ENCODE measurements at regions not wholly inside any gene's neighbourhood (a gene's known extent, or its start where the extent isn't known, plus 50 kb on each side); places are given as distances from the start of the nearest gene placed in this dataset.

DNA sequence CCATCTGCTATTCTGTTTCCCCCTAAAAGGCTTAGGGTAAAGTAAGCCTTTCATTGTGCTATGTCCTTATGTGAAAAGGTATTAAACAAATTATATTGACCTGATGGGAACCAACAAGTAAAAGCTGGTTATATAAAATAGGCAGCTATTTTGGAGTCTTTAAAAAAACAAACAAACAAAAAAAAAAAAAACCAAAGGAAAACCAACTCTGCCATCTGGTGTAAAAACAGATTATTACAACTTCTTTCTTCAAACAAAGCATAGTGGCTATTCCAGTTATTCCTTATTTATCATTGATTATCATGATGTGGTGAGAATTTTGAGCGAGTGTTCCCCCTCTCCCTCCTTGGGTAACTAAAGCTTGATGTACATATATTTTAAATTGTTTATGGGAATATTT is 122.3 kb upstream of the FHL2 start:
- H3K4me1 ChIP-seq (ENCODE audit: control insufficient read depth in 1 of 2, extremely low read depth in 1 of 2, insufficient read depth in 2 of 2, low read length in 2 of 2), result no peaks in the 10 kb centered on the region
- no peak overlapping the region for H3K27ac Mint-ChIP-seq
- no peak overlapping the region for H3K4me3 Mint-ChIP-seq
- H3K36me3 ChIP-seq (ENCODE audit: control insufficient read depth in 2 of 2, extremely low read depth in 1 of 2, insufficient read depth in 1 of 2, low read length in 1 of 2), result no peaks in the 10 kb centered on the region
- H3K9me3 ChIP-seq, result no peaks in the 10 kb centered on the region
- H3K27me3 Mint-ChIP-seq, result peaks cover 3% of the 10 kb centered on the region in 2 donors
- peaks cover 0 to 23% of the 10 kb centered on the region in 2 experiments for H3K27me3 ChIP-seq (replicated peaks in 1 of 2; ENCODE audit: control insufficient read depth in 2 of 2, extremely low read depth in 1 of 2, insufficient read depth in 2 of 2, low read length in 1 of 2)
- no peaks in the 10 kb centered on the region for H3K9me3 Mint-ChIP-seq
- H3K36me3 Mint-ChIP-seq, result no peaks in the 10 kb centered on the region
- no peak overlapping the region for H3K27ac ChIP-seq (ENCODE audit: low read length)
- no peaks in the 10 kb centered on the region for H3K4me1 Mint-ChIP-seq
- POLR2A ChIA-PET, result interaction anchor here (0.5 to 0.6 kb wide), 3 partner anchors 100 to 321 kb away, joined by 3 to 6 read pairs (median 3); no protein-coding TSS in a partner anchor
- H3K4me3 ChIP-seq (ENCODE audit: control insufficient read depth in 1 of 2, extremely low read depth in 1 of 2, low read length in 1 of 2), result no peak overlapping the region
- WGBS (ENCODE audit: insufficient coverage), result no CpG with 5 or more reads among the region's 1 CpG
- DNase-seq, result peak in 1 of 35 experiments; percentile 53
- CTCF ChIA-PET, result interaction anchor here (0.5 to 2.8 kb wide), 17 partner anchors 23 to 1042 kb away, joined by 3 to 17 read pairs (median 3); no protein-coding TSS in a partner anchor
- ATAC-seq (replicated peaks in 1 of 4), result no peak

DNA sequence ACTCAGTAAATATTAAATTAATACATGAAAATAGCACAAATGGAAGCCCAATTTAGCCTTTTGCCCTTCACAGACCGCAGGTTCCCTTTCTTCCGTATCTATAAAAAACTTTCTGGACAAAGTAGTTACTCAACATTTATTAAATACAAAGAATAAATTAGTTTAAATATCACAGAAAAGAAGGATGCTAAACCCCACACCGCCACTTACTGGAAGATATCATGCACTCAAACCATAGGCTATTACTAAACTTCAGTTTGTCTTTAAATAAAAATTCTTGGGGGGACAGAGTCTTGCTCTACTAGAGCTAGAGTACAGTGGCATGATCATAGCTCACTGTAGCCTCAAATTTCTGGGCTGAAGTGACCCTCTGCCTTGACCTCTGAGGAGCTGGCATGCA is 120.7 kb upstream of the FHL2 start:
- Mint-ChIP-seq H3K36me3 (no peaks in the 10 kb centered on the region), H3K27ac (no peak overlapping the region), H3K27me3 (peaks cover 10 to 11% of the 10 kb centered on the region in 2 donors), H3K9me3 (no peaks in the 10 kb centered on the region), H3K4me3 (no peak overlapping the region), H3K4me1 (no peaks in the 10 kb centered on the region)
- CTCF ChIA-PET, result interaction anchor here (0.6 to 1.3 kb wide), 4 partner anchors 10 to 176 kb away, joined by 3 to 4 read pairs (median 3); no protein-coding TSS in a partner anchor
- POLR2A ChIA-PET, result no interaction called here
- H3K27me3 ChIP-seq (replicated peaks in 1 of 2; ENCODE audit: control insufficient read depth in 2 of 2, extremely low read depth in 1 of 2, insufficient read depth in 2 of 2, low read length in 1 of 2), result peaks cover 0 to 14% of the 10 kb centered on the region in 2 experiments
- no peaks in the 10 kb centered on the region for H3K4me1 ChIP-seq (ENCODE audit: control insufficient read depth in 1 of 2, extremely low read depth in 1 of 2, insufficient read depth in 2 of 2, low read length in 2 of 2)
- H3K27ac ChIP-seq (ENCODE audit: low read length), result no peak overlapping the region
- DNase-seq, result no peak
- no peak for ATAC-seq (replicated peaks in 1 of 4)
- no peak overlapping the region for H3K4me3 ChIP-seq (ENCODE audit: control insufficient read depth in 1 of 2, extremely low read depth in 1 of 2, low read length in 1 of 2)
- H3K36me3 ChIP-seq (ENCODE audit: control insufficient read depth in 2 of 2, extremely low read depth in 1 of 2, insufficient read depth in 1 of 2, low read length in 1 of 2), result no peaks in the 10 kb centered on the region
- WGBS (ENCODE audit: insufficient coverage), result no CpG with 5 or more reads among the region's 3 CpGs
- no peaks in the 10 kb centered on the region for H3K9me3 ChIP-seq

DNA sequence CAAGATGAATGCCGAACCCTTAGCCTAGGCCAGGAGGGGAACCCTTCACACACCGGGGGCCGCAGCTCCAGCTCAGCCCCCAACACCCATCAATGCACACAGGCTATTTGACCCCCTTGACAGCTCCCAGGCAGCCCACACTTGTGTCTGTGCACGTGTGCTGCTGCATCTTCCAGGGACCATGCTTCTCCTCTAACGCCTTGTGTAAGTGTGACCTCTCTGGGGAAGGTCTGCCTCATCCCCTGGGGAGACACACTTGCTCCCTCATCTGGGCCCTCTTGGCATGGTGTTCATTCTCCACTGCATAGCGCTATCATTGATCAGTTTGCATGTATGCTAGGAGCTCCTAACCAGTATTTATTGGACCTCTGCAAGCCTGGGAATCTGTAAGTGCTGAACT is 120.0 kb upstream of the FHL2 start:
- POLR2A ChIA-PET, result no interaction called here
- ATAC-seq (replicated peaks in 1 of 4), result no peak
- 85% methylated on average over 4 of the region's 6 CpGs for WGBS (ENCODE audit: insufficient coverage)

DNA sequence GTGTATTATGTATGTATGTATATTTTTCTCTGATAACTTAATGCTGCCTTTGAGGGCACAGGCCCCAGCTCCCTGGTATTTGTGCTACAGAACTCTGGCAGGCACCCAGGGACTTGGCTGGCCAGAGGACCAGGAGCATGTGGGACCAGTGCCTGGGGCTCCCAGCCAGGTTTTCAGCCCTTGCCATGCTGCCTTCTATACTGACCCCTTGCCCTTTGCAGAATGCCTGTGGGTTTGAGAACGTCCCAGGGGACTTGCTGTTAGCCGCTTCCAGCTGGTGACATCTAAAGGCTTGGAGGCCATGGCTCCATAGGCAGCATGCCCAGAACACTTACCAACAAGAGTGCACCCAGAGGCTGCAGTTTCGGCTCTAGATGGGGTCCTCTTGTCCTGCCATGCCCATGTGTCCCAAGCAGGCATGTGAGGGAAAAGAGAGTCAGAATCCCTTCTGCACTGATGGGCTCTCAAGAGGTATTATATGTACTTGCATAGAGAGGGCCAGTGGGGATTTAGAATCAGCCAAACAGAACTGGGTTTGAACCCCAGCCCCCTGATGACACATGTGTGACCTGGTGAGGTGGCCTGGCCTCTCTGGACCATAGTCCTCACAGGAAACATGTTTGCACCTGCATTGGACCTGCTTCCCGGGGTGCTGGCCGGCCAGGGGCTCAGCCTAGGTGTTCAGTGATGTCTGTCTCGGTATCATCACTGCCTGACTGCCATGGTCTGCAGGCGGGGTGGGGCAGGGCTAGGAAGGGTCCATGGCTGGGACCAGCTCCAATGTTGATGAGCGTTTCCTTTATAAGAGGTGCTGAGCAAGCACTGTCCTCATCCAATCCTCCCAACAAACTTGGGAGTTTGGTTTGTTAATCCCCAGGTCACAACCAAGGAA is 119.2 kb upstream of the FHL2 start:
- Mint-ChIP-seq H3K4me1 (no peaks in the 10 kb centered on the region), H3K36me3 (no peaks in the 10 kb centered on the region), H3K27me3 (peaks cover 14 to 15% of the 10 kb centered on the region in 2 donors), H3K4me3 (no peak overlapping the region), H3K27ac (no peak overlapping the region), H3K9me3 (no peaks in the 10 kb centered on the region)
- Histone ChIP-seq H3K27ac (ENCODE audit: low read length) (no peak overlapping the region), H3K9me3 (no peaks in the 10 kb centered on the region), H3K27me3 (replicated peaks in 1 of 2; ENCODE audit: control insufficient read depth in 2 of 2, extremely low read depth in 1 of 2, insufficient read depth in 2 of 2, low read length in 1 of 2) (peaks cover 0 to 14% of the 10 kb centered on the region in 2 experiments), H3K4me1 (ENCODE audit: control insufficient read depth in 1 of 2, extremely low read depth in 1 of 2, insufficient read depth in 2 of 2, low read length in 2 of 2) (no peaks in the 10 kb centered on the region), H3K4me3 (ENCODE audit: control insufficient read depth in 1 of 2, extremely low read depth in 1 of 2, low read length in 1 of 2) (no peak overlapping the region), H3K36me3 (ENCODE audit: control insufficient read depth in 2 of 2, extremely low read depth in 1 of 2, insufficient read depth in 1 of 2, low read length in 1 of 2) (no peaks in the 10 kb centered on the region)
- DNase-seq, result no peak
- WGBS (ENCODE audit: insufficient coverage), result 87% methylated on average over 7 of the region's 8 CpGs
- ATAC-seq (replicated peaks in 1 of 4), result no peak
- ChIA-PET POLR2A (no interaction called here), CTCF (interaction anchor here in 1 of 2 donors (0.7 to 1.2 kb wide), 2 partner anchors 120 to 149 kb away, joined by 3 read pairs; partner anchors contain the start of gene FHL2)

More for the DNA sequence above, 120.0 kb upstream of the FHL2 start:
- Mint-ChIP-seq H3K27me3 (peaks cover 11 to 14% of the 10 kb centered on the region in 2 donors), H3K9me3 (no peaks in the 10 kb centered on the region), H3K36me3 (no peaks in the 10 kb centered on the region), H3K4me1 (no peaks in the 10 kb centered on the region), H3K27ac (no peak overlapping the region), H3K4me3 (no peak overlapping the region)
- Histone ChIP-seq H3K27ac (ENCODE audit: low read length) (no peak overlapping the region), H3K4me3 (ENCODE audit: control insufficient read depth in 1 of 2, extremely low read depth in 1 of 2, low read length in 1 of 2) (no peak overlapping the region), H3K4me1 (ENCODE audit: control insufficient read depth in 1 of 2, extremely low read depth in 1 of 2, insufficient read depth in 2 of 2, low read length in 2 of 2) (no peaks in the 10 kb centered on the region), H3K36me3 (ENCODE audit: control insufficient read depth in 2 of 2, extremely low read depth in 1 of 2, insufficient read depth in 1 of 2, low read length in 1 of 2) (no peaks in the 10 kb centered on the region), H3K9me3 (no peaks in the 10 kb centered on the region), H3K27me3 (replicated peaks in 1 of 2; ENCODE audit: control insufficient read depth in 2 of 2, extremely low read depth in 1 of 2, insufficient read depth in 2 of 2, low read length in 1 of 2) (peaks cover 0 to 14% of the 10 kb centered on the region in 2 experiments)
- DNase-seq, result no peak
- CTCF ChIA-PET, result interaction anchor here (0.6 to 1.3 kb wide), 5 partner anchors 10 to 175 kb away, joined by 3 to 4 read pairs (median 3); partner anchors contain the start of gene FHL2 (in 1 of the 2)

DNA sequence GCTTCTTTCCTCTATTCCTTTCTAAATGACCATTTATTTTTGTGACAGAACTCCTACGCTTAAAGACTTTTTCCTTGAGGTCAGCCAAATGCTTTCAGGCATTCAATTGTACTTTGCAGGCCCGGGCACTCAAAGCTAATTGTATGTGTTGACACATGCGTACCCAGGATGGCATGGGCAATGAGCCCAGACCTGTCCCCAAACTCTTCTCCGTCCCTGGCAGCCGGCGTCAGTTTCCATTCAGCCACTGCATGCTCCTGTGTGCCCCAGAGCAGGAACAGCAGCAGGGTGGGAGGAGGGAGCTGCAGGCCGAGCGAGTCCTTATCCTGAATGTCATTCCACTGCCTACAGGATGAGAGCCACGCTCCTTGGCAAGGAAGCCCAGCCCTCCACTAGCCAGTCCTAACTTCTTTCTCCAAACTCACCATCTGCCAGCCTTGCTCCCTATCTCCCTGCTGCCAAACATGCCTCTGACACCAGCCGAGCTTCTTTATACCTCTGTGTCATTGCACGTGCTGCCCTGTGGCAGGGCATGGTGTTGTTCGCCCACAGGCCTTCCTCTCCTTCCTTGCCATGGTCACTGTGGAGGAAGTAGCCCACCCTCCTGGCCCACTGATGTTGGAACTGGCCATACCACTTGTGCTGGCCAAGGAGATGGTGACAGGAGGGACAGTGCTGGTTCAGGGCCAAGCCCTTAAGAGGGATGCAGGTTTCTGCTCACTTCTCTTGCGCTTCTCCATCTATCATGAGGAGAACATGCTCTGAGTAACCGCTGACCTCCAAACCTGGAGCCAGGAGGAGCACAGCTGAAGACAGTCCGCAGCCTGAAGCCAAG is 116.9 kb upstream of the FHL2 start:
- no peaks in the 10 kb centered on the region for H3K36me3 ChIP-seq (ENCODE audit: control insufficient read depth in 2 of 2, extremely low read depth in 1 of 2, insufficient read depth in 1 of 2, low read length in 1 of 2)
- H3K9me3 ChIP-seq, result no peaks in the 10 kb centered on the region
- H3K36me3 Mint-ChIP-seq, result no peaks in the 10 kb centered on the region
- no peak overlapping the region for H3K4me3 ChIP-seq (ENCODE audit: control insufficient read depth in 1 of 2, extremely low read depth in 1 of 2, low read length in 1 of 2)
- no peak for DNase-seq
- no peaks in the 10 kb centered on the region for H3K9me3 Mint-ChIP-seq
- H3K4me1 Mint-ChIP-seq, result no peaks in the 10 kb centered on the region
- H3K27me3 ChIP-seq (replicated peaks in 1 of 2; ENCODE audit: control insufficient read depth in 2 of 2, extremely low read depth in 1 of 2, insufficient read depth in 2 of 2, low read length in 1 of 2), result peaks cover 0 to 12% of the 10 kb centered on the region in 2 experiments
- H3K4me1 ChIP-seq (ENCODE audit: control insufficient read depth in 1 of 2, extremely low read depth in 1 of 2, insufficient read depth in 2 of 2, low read length in 2 of 2), result no peaks in the 10 kb centered on the region
- no peak overlapping the region for H3K4me3 Mint-ChIP-seq
- POLR2A ChIA-PET, result interaction anchor here in 1 of 2 donors (0.5 kb wide), 1 partner anchor 228 kb away, joined by 3 read pairs; no protein-coding TSS in a partner anchor
- ATAC-seq (replicated peaks in 1 of 4), result no peak
- no peak overlapping the region for H3K27ac ChIP-seq (ENCODE audit: low read length)
- H3K27me3 Mint-ChIP-seq, result peaks cover 14 to 15% of the 10 kb centered on the region in 2 donors
- CTCF ChIA-PET, result interaction anchor here (0.5 to 1.3 kb wide), 3 partner anchors 8 to 147 kb away, joined by 3 to 4 read pairs (median 3); no protein-coding TSS in a partner anchor
- no peak overlapping the region for H3K27ac Mint-ChIP-seq
- 89% methylated on average over 15 of the region's 15 CpGs for WGBS (ENCODE audit: insufficient coverage)

DNA sequence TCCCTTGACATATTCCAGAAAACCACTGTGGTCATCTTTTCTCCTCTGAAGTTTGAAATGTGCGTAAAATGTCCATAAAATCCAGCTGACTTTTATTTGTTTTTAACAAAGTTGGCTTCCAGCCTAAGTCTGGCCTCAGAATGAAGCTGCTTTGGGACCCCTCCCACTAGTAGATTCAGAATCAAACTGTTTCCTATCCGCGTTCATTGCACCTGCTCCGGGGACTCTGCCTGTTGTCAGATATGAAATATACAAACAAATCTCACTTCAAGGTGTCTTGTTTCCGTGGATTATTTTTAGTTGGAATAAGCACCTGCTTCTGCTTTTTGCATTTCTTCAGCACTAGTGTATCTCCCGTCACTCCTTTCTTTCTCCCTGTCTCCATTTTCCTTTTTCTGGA is 115.7 kb upstream of the FHL2 start:
- Histone ChIP-seq H3K4me1 (ENCODE audit: control insufficient read depth in 1 of 2, extremely low read depth in 1 of 2, insufficient read depth in 2 of 2, low read length in 2 of 2) (no peaks in the 10 kb centered on the region), H3K27me3 (replicated peaks in 1 of 2; ENCODE audit: control insufficient read depth in 2 of 2, extremely low read depth in 1 of 2, insufficient read depth in 2 of 2, low read length in 1 of 2) (peaks cover 0 to 13% of the 10 kb centered on the region in 2 experiments), H3K4me3 (ENCODE audit: control insufficient read depth in 1 of 2, extremely low read depth in 1 of 2, low read length in 1 of 2) (no peak overlapping the region), H3K9me3 (no peaks in the 10 kb centered on the region), H3K36me3 (ENCODE audit: control insufficient read depth in 2 of 2, extremely low read depth in 1 of 2, insufficient read depth in 1 of 2, low read length in 1 of 2) (no peaks in the 10 kb centered on the region), H3K27ac (ENCODE audit: low read length) (no peak overlapping the region)
- ATAC-seq (replicated peaks in 1 of 4) (no peak), DNase-seq (no peak)
- peaks cover 14 to 16% of the 10 kb centered on the region in 2 donors for H3K27me3 Mint-ChIP-seq
- ChIA-PET POLR2A (no interaction called here), CTCF (interaction anchor here in 1 of 2 donors (1.2 kb wide), 1 partner anchor 145 kb away, joined by 3 read pairs; no protein-coding TSS in a partner anchor)
- H3K9me3 Mint-ChIP-seq, result no peaks in the 10 kb centered on the region
- WGBS (ENCODE audit: insufficient coverage), result 100% methylated on average over 1 of the region's 6 CpGs
- no peak overlapping the region for H3K27ac Mint-ChIP-seq
- no peaks in the 10 kb centered on the region for H3K36me3 Mint-ChIP-seq
- no peaks in the 10 kb centered on the region for H3K4me1 Mint-ChIP-seq
- H3K4me3 Mint-ChIP-seq, result no peak overlapping the region
